Stimulated activated CD8-positive, alpha-beta memory T cell treated with anti-CD3 and anti-CD28 coated beads, Interleukin-2, amount 100 ng/mL, for 1 hour (primary cell): ENCODE measurements at regions not wholly inside any gene's neighbourhood (a gene's known extent, or its start where the extent isn't known, plus 50 kb on each side); places are given as distances from the start of the nearest gene placed in this dataset.

ENCODE experiments used
- DNase-seq, 2 donors: peaks; one replicate each; pipeline ENCODE4 v3.0.0-alpha.2; 2020; ENCODE audit warnings: low read depth in 2 of 2

DNA sequence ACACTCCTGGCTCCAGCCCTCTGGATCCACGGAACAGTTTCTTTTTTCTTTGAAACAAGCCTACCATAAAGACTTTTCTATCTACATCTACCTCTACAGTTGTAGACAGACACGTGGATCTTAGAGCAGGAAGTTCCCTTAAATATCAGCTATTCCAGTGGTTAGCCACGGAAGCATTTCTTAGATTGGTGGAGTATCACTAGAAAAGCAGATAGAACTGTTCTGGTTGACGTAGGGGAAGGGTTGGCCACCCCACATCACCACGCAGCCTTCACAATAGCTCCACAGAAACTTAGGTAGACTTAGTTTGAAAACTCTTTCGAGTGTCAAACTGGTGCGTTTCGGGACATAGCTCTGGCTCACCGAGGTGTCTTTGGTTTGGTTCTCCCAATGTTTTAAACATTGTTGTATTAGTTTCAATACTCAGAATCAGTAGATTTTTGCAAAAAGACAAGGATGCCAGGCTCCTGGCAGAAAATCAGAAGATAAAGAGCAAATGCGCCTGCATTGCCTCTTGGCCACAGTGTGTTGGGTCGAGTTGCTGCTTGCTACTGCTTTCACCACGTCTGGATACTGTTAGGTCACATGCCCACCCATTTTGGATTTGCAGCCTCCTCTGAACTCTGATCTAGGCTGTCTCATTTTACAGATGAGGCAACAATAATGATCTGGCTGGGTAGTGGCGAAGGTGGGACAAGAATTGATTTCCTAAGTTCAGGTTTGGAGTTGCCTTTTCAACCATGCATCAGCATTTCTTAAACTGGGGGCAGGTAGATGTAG, 71.5 kb upstream of the DTNBP1 start:
- no peak for DNase-seq

DNA sequence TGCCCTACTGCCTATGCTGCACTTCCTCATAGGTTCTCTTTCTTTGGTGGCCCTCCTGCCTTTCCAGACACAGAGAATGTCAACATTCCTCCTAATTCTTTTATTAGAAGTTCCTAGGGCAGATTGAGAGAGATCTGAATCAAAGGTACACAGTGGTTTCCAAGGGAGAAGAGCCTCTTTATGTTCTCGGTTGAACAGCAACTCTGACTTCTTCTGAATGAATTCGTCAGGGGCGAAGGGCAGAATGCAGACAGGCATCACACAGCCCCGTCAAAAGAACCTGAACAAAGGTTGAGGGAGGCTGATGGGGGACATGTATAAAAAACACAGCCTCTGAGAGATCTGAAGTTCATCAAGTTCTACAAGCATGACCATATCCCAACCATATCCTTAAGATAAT, 68.1 kb upstream of the DTNBP1 start:
- no peak for DNase-seq

DNA sequence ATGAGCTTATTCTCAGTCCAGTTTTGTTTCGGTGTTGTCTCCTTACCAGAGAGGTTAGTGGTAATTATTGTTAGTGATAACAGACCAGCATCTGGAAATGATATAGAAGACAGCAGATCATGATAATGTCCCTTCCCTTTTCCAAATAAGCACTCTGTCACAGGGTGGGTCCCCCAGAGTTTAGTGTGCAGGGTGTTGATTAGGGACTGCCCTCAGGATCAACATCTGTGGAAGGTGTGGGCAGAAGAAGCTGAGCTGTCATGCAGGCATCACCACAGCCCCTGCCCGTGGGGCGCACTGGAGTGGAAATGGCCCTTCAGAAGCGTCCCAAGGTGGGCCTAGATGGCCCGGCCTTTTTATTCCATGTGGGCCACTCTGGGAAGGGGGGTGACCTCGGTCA, 67.6 kb upstream of the DTNBP1 start:
- no peak for DNase-seq

- DNase-seq: no peak
These were observed 59.9 kb upstream of the DTNBP1 start for GRCh38 chr6:15722731-15723130.

GRCh38 chr6:15716889-15717288, 54.1 kb upstream of the DTNBP1 start:
- DNase-seq: no peak

DNA sequence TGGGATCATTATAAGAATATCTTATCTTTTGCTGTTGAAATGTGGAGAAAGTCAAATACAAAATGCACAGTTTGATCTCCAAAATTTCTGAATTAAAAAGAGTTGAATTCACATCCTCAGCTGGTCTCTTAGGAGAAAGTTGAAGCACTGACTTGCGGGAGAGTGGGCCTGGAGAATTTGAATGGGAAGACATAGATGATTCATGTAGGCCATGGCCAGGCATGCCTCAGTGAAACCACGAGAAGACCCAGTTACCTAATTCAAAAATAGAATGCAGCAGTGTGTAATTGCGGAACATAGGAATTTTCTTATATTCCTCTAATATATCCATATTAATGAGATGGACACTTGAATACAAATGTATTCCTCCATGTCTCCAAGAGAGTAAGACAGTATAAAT, 53.0 kb upstream of the DTNBP1 start:
- DNase-seq: no peak

DNA sequence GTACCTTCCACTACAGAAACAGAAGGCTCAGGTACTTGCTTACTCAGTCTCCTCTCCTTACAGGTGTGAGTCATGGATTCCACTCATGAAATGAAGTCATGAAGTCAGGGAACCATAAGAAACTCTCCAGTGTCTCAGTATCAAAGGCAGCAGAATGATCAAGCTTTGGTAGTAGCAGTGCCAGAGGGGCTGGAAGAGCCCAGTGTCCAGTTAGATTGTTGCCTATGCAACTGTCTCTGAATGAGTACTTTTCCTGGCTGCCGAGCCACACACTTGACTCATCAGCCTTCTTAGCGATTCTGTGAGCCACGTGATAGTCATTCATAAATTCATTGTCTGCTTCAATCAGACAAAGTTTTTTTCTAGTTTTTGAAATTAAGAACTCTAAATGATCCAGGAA, 52.2 kb upstream of the DTNBP1 start:
- DNase-seq: no peak

GRCh38 chr6:15714658-15715057, 51.8 kb upstream of the DTNBP1 start:
- no peak for DNase-seq

- no peak for DNase-seq
These were observed 50.5 kb upstream of the DTNBP1 start for GRCh38 chr6:15713325-15713724.

- no peak for DNase-seq
These were observed 50.0 kb upstream of the DTNBP1 start for GRCh38 chr6:15712797-15713196.
